GM18858 (cell line): ENCODE measurements at regions not wholly inside any gene's neighbourhood (a gene's known extent, or its start where the extent isn't known, plus 50 kb on each side); places are given as distances from the start of the nearest gene placed in this dataset.
"Not testable (repeated sequence)": the region's sequence is repeated elsewhere in the genome, so short reads cannot be mapped to it uniquely, and the experiment has no call there.

Experiments
- ATAC-seq: cut with Tn5 transposase; IDR thresholded peaks from one replicate; pipeline ENCODE4 v1.9.1; 2021; ENCODE audit not compliant: unreplicated experiment

DNA sequence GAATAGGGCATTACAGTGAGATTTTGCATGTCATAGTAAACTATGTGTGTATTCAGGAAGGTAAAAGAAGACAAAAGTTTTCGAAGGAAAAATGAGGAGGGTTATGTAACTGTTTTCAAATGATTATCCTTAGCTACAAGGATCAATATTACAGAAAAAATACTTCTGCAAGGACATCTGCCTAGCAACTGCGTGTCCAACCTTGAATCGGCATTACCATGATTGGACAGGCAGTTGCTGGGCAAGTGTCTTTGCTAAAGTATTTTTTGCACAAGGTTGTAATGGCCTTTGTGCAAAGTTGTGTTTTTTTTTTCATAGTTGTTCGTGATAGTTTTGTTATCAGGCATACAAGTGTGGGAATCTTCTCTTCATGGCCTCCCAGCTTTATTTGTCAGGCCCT, 136.8 kb downstream of the FASLG start:
- no peak for ATAC-seq

GRCh38 chr1:172799804-172800203, 140.9 kb downstream of the FASLG start:
- ATAC-seq: not testable (repeated sequence)

DNA sequence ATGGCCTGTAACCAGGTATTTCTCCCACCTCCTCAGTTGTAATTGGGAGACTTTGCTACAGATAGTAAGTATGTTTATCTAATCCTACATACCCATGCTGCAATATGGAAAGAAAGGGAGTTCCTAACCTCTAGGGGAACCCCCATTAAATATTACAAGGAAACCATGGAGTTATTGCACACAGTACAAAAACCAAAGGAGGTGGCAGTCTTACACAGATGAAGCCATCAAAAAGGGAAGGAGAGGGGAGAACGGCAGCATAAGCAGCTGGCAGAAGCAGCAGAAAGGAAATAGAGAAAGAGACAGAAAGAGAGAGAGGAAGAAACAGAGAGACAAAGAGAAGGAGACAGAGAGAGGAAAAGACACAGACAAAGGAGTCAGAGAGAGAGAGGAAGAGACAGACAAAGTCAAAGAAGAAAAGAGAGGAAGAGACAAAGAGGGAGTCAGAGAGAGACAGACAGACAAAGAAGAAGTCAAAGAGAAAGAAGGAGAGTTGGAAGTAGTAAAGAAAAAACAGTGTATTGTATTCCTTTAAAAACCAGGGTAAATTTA, 142.9 kb downstream of the FASLG start:
- ATAC-seq: no peak

GRCh38 chr1:172809750-172810149, 150.8 kb downstream of the FASLG start:
- no peak for ATAC-seq

DNA sequence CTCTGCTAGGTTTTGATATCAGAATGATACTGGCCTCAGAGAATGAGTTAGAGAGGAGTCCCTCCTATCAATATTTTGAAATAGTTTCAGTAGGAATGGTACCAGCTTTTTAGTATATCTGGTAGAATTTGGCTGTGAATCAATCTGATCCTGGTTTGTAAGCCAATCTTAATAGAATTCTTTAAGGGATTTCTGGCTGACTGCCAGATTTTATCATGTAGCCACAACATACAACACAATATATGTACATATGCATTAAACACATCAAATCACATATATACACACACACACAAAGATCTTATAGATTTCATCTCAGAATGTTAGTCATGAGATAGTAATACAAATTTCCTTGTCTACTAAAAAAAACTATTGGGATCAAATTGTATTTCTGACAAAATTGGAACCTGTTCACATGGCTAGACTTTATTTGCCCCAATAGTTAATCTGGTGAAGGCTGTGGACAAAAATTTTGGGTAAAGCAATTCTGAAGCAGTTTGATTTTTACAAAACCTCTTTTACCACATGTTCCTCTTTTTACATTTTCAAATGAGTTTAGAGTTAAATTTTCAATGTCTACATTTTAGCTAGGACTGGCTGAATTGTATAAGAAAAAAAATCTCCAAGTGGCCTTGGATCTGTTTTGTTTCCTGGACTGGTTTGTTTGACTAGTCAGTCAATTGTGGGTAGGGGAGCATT, 151.7 kb downstream of the FASLG start:
- no peak for ATAC-seq

DNA sequence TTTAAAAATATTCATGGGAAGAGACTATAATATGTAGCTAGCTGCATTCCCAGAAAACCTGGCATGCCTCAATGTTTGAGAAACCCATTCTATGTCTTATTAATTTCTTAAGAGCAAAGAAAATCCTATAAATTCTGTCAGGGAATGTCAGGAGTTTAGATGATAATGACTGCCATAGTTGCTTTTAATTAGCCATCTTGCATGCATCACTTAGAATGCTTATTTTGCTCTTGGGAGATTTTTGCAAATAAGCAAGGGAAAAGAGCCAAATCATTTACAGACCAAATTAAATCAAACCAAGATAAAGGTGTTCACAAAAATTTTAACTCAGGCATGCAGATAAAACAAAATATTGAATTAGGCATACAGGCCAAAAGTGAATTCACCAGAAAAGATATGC, 152.8 kb downstream of the FASLG start:
- ATAC-seq: no peak

DNA sequence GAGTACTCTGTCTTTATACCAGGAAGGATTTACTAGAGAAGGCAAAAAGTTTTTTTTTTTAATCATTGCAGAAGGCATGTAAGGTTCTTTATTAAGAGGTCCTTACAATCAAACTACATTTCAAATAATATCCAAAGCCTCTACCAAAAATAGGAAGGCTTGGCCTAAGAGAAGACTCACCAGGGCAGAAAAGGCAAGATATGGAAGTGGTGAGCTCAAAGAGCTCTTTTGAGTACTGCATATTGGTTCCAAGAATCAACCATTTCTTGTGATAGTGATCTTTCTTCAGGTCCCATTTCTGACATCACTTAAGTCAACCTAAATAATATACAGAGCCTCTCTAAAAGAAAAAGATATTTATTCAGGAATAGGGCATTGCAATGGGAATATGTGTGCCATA, 153.2 kb downstream of the FASLG start:
- no peak for ATAC-seq

- no peak for ATAC-seq
Measured at GRCh38 chr1:172813330-172813729, 154.4 kb downstream of the FASLG start.

- no peak for ATAC-seq
Measured at GRCh38 chr1:172814428-172814827, 155.5 kb downstream of the FASLG start.

DNA sequence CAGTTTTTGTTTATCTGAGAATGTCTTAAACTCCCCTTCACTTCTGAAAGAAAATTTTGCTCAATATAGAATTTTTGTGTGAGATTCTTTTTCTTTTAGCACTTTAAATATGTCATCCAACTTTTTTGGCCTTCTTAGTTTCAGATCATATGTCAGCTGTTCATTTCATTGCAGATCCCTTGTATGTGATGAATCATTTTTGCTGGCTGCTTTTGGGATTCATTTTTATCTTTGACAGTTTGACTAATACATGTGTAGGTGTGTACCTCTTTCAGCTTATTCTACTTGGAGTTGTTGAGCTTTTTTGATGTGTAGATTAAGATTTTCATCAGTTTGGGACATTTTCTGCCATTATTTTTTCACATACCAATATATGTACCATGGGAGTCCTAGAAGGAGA, 156.8 kb downstream of the FASLG start:
- no peak for ATAC-seq

DNA sequence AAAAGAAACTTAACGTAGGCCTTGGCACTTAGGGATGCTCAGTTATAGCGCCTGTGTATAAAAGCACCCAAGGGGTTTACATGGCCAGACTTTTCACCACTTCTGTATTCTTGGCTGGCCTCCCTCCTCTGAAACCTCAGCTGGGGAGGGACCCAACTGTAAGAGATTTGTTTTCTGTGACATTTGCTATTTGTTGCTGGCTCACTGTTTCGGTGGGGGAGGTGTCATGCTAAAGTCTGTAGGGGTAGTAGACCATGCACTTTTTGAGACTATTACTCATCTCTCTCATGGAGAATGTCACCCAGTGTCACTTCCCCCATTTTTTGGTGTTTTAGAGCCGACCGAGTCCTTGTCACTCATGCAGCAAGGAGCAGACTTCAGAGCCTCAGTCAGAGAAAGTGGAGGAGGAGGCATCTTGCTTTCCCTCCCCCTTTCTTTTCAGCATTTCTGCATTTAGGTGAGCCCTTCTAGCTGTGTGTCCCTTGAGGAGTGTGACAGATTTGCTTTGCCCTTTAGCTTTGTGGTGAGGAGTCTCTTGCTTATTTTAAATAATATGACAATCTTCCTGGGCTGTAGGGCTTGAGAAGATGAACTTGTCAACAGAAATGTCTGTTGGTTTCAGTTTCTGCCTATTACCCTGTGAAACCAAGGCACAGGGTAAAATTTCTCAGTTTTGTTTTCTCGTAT, 160.1 kb downstream of the FASLG start:
- ATAC-seq: peak; percentile 90

DNA sequence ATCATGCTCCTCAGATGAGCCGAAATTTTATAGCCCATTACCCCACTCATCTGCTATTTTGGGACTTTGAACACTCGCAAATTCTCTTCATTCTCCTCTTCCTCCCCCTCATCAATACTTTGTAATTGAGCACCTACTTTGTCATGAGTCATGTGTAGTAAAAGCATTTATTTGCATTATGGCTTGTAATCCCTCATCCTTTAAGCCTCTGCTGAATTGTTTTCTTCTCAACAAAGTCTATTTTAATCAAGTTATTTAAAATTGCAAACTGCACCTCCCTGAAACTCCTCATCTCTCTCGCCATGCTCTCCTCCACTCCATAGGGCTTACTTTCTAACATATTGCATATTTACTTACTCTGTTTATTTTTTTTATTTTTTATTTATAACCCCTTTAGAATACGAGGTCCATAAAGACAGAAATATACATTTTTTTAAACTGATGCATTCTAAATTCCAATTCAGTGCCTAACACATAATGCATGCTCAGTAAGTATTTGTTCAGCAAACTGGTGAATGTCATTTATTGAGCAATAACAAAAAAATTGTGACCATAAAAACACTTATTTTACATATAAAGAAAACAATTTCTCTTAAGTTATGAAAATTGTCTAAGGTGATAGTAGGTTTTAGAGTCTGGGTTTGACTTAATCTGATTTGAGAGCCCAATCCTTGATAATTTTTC, 161.7 kb downstream of the FASLG start:
- ATAC-seq: no peak

GRCh38 chr1:172821609-172822274, 162.8 kb downstream of the FASLG start:
- ATAC-seq: no peak

- ATAC-seq: no peak
Measured at GRCh38 chr1:172822886-172823285, 164.0 kb downstream of the FASLG start.

DNA sequence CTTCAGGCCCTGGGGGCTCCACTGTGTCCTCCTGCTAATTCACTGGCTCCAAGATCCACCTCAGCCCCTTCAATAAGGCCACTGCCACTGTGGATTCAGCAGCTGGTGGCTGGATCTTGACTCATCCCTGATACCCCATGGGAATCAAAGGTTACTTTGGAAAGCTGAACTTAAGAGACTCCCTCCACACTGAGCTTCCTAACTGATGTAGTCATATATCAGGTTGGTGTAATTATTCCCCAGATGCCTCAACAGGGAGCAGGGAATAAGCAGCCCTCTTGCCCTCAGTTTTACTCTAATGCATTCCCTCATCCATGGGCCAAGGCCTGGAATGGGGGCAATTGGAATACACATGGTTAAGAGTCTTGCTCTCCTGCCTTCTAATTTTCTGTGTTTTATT, 164.6 kb downstream of the FASLG start:
- no peak for ATAC-seq

DNA sequence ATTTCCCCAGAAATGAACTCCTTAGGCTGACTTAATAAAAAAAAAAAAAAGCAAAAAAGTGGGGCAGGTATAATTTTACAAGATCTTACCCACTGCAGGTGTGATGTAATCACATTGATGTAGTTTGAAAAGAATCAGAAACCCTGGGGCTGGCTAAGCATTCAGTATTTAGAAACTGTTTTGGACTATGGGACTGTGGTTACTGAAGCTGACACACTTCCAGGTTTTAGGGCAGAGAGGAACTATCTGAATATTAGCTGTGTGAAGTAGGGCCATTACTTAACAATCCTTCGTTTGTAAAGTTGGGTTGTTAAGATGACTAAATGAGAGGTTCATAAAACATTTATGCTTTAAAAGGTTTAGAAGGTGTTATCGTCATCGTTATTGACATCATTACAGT, 165.3 kb downstream of the FASLG start:
- ATAC-seq: no peak

GRCh38 chr1:172826096-172826741, 167.3 kb downstream of the FASLG start:
- ATAC-seq: no peak

- no peak for ATAC-seq
Measured at GRCh38 chr1:172827301-172827700, 168.4 kb downstream of the FASLG start.

- no peak for ATAC-seq
Measured at GRCh38 chr1:172827841-172828240, 168.9 kb downstream of the FASLG start.

GRCh38 chr1:172832006-172832725, 173.3 kb downstream of the FASLG start:
- ATAC-seq: no peak
